ENCODE measurements at regions not wholly inside any gene's neighbourhood (a gene's known extent, or its start where the extent isn't known, plus 50 kb on each side); places are given as distances from the start of the nearest gene placed in this dataset.

GRCh38 chr6:79391480-79391879 is 145.8 kb downstream of the LCA5 start:
- H3K4me3 ChIP-seq (ENCODE audit: low read length), result no peak overlapping the region
- H3K9me3 ChIP-seq (replicated peaks; ENCODE audit: low read length), result no peaks in the 10 kb centered on the region
- no peak overlapping the region for H3K9ac ChIP-seq (ENCODE audit: low read depth, low read length)
- H3K4me1 ChIP-seq (ENCODE audit: control insufficient read depth, insufficient read depth, low read length), result peaks cover 9% of the 10 kb centered on the region
- H3K27me3 ChIP-seq (ENCODE audit: control insufficient read depth, insufficient read depth, low read length), result no peaks in the 10 kb centered on the region
- H3K36me3 ChIP-seq (ENCODE audit: insufficient read depth, low read length), result no peaks in the 10 kb centered on the region
- no peak overlapping the region for H3K4me2 ChIP-seq (ENCODE audit: low read length)

GRCh38 chr6:79385893-79386292 is 151.3 kb downstream of the LCA5 start:
- Histone ChIP-seq H3K4me2 (ENCODE audit: low read length) (peak overlapping the region; percentile 40), H3K9me3 (replicated peaks; ENCODE audit: low read length) (no peaks in the 10 kb centered on the region), H3K4me3 (ENCODE audit: low read length) (no peak overlapping the region), H3K9ac (ENCODE audit: low read depth, low read length) (peak overlapping the region; percentile 25), H3K27me3 (ENCODE audit: control insufficient read depth, insufficient read depth, low read length) (no peaks in the 10 kb centered on the region), H3K36me3 (ENCODE audit: insufficient read depth, low read length) (no peaks in the 10 kb centered on the region), H3K4me1 (ENCODE audit: control insufficient read depth, insufficient read depth, low read length) (peaks cover 31% of the 10 kb centered on the region)

GRCh38 chr6:79385333-79385732 is 150.9 kb upstream of the HMGN3 start:
- no peak overlapping the region for H3K4me3 ChIP-seq (ENCODE audit: low read length)
- no peaks in the 10 kb centered on the region for H3K9me3 ChIP-seq (replicated peaks; ENCODE audit: low read length)
- H3K36me3 ChIP-seq (ENCODE audit: insufficient read depth, low read length), result no peaks in the 10 kb centered on the region
- peak overlapping the region; percentile 25 for H3K9ac ChIP-seq (ENCODE audit: low read depth, low read length)
- peak overlapping the region; percentile 40 for H3K4me2 ChIP-seq (ENCODE audit: low read length)
- H3K27me3 ChIP-seq (ENCODE audit: control insufficient read depth, insufficient read depth, low read length), result no peaks in the 10 kb centered on the region
- peaks cover 31% of the 10 kb centered on the region for H3K4me1 ChIP-seq (ENCODE audit: control insufficient read depth, insufficient read depth, low read length)

GRCh38 chr6:79384845-79385244 is 150.4 kb upstream of the HMGN3 start:
- no peaks in the 10 kb centered on the region for H3K36me3 ChIP-seq (ENCODE audit: insufficient read depth, low read length)

GRCh38 chr6:79378957-79379356 is 144.5 kb upstream of the HMGN3 start:
- Histone ChIP-seq H3K27me3 (ENCODE audit: control insufficient read depth, insufficient read depth, low read length) (no peaks in the 10 kb centered on the region), H3K4me3 (ENCODE audit: low read length) (no peak overlapping the region), H3K4me1 (ENCODE audit: control insufficient read depth, insufficient read depth, low read length) (peaks cover 34% of the 10 kb centered on the region), H3K9ac (ENCODE audit: low read depth, low read length) (no peak overlapping the region), H3K36me3 (ENCODE audit: insufficient read depth, low read length) (no peaks in the 10 kb centered on the region), H3K4me2 (ENCODE audit: low read length) (no peak overlapping the region), H3K9me3 (replicated peaks; ENCODE audit: low read length) (no peaks in the 10 kb centered on the region)

More at GRCh38 chr6:79384845-79385244, 150.4 kb upstream of the HMGN3 start:
- Histone ChIP-seq H3K4me3 (ENCODE audit: low read length) (no peak overlapping the region), H3K4me1 (ENCODE audit: control insufficient read depth, insufficient read depth, low read length) (peaks cover 31% of the 10 kb centered on the region), H3K9ac (ENCODE audit: low read depth, low read length) (no peak overlapping the region), H3K27me3 (ENCODE audit: control insufficient read depth, insufficient read depth, low read length) (no peaks in the 10 kb centered on the region), H3K9me3 (replicated peaks; ENCODE audit: low read length) (no peaks in the 10 kb centered on the region), H3K4me2 (ENCODE audit: low read length) (peak overlapping the region; percentile 40)

- Histone ChIP-seq H3K4me2 (ENCODE audit: low read length) (peak overlapping the region; percentile 69), H3K36me3 (ENCODE audit: insufficient read depth, low read length) (no peaks in the 10 kb centered on the region), H3K27me3 (ENCODE audit: control insufficient read depth, insufficient read depth, low read length) (no peaks in the 10 kb centered on the region), H3K4me3 (ENCODE audit: low read length) (peak overlapping the region; percentile 42), H3K4me1 (ENCODE audit: control insufficient read depth, insufficient read depth, low read length) (peaks cover 34% of the 10 kb centered on the region), H3K9me3 (replicated peaks; ENCODE audit: low read length) (no peaks in the 10 kb centered on the region), H3K9ac (ENCODE audit: low read depth, low read length) (peak overlapping the region; percentile 39)
Measured at GRCh38 chr6:79377888-79378348, 143.4 kb upstream of the HMGN3 start.

- H3K9ac ChIP-seq (ENCODE audit: low read depth, low read length), result no peak overlapping the region
- no peaks in the 10 kb centered on the region for H3K36me3 ChIP-seq (ENCODE audit: insufficient read depth, low read length)
- H3K9me3 ChIP-seq (replicated peaks; ENCODE audit: low read length), result no peaks in the 10 kb centered on the region
- H3K4me2 ChIP-seq (ENCODE audit: low read length), result peak overlapping the region; percentile 69
- no peak overlapping the region for H3K4me3 ChIP-seq (ENCODE audit: low read length)
- peaks cover 34% of the 10 kb centered on the region for H3K4me1 ChIP-seq (ENCODE audit: control insufficient read depth, insufficient read depth, low read length)
- no peaks in the 10 kb centered on the region for H3K27me3 ChIP-seq (ENCODE audit: control insufficient read depth, insufficient read depth, low read length)
Measured at GRCh38 chr6:79377047-79377446, 142.6 kb upstream of the HMGN3 start.

- Histone ChIP-seq H3K9ac (ENCODE audit: low read depth, low read length) (no peak overlapping the region), H3K9me3 (replicated peaks; ENCODE audit: low read length) (no peaks in the 10 kb centered on the region), H3K4me2 (ENCODE audit: low read length) (no peak overlapping the region), H3K36me3 (ENCODE audit: insufficient read depth, low read length) (no peaks in the 10 kb centered on the region), H3K4me3 (ENCODE audit: low read length) (no peak overlapping the region), H3K27me3 (ENCODE audit: control insufficient read depth, insufficient read depth, low read length) (no peaks in the 10 kb centered on the region), H3K4me1 (ENCODE audit: control insufficient read depth, insufficient read depth, low read length) (peaks cover 34% of the 10 kb centered on the region)
Measured at GRCh38 chr6:79375635-79376337, 141.3 kb upstream of the HMGN3 start.

GRCh38 chr6:79374308-79374707 is 139.8 kb upstream of the HMGN3 start:
- no peaks in the 10 kb centered on the region for H3K36me3 ChIP-seq (ENCODE audit: insufficient read depth, low read length)
- no peaks in the 10 kb centered on the region for H3K27me3 ChIP-seq (ENCODE audit: control insufficient read depth, insufficient read depth, low read length)
- H3K4me1 ChIP-seq (ENCODE audit: control insufficient read depth, insufficient read depth, low read length), result peaks cover 34% of the 10 kb centered on the region
- no peak overlapping the region for H3K9ac ChIP-seq (ENCODE audit: low read depth, low read length)
- H3K4me2 ChIP-seq (ENCODE audit: low read length), result no peak overlapping the region
- H3K4me3 ChIP-seq (ENCODE audit: low read length), result no peak overlapping the region
- H3K9me3 ChIP-seq (replicated peaks; ENCODE audit: low read length), result no peaks in the 10 kb centered on the region

- no peaks in the 10 kb centered on the region for H3K9me3 ChIP-seq (replicated peaks; ENCODE audit: low read length)
- H3K27me3 ChIP-seq (ENCODE audit: control insufficient read depth, insufficient read depth, low read length), result no peaks in the 10 kb centered on the region
- no peak overlapping the region for H3K4me3 ChIP-seq (ENCODE audit: low read length)
- peaks cover 34% of the 10 kb centered on the region for H3K4me1 ChIP-seq (ENCODE audit: control insufficient read depth, insufficient read depth, low read length)
- no peak overlapping the region for H3K4me2 ChIP-seq (ENCODE audit: low read length)
- H3K36me3 ChIP-seq (ENCODE audit: insufficient read depth, low read length), result no peaks in the 10 kb centered on the region
- H3K9ac ChIP-seq (ENCODE audit: low read depth, low read length), result no peak overlapping the region
Measured at GRCh38 chr6:79373880-79374279, 139.4 kb upstream of the HMGN3 start.

- no peaks in the 10 kb centered on the region for H3K27me3 ChIP-seq (ENCODE audit: control insufficient read depth, insufficient read depth, low read length)
- no peak overlapping the region for H3K4me3 ChIP-seq (ENCODE audit: low read length)
- no peaks in the 10 kb centered on the region for H3K9me3 ChIP-seq (replicated peaks; ENCODE audit: low read length)
- H3K9ac ChIP-seq (ENCODE audit: low read depth, low read length), result no peak overlapping the region
- no peaks in the 10 kb centered on the region for H3K36me3 ChIP-seq (ENCODE audit: insufficient read depth, low read length)
- peaks cover 31% of the 10 kb centered on the region for H3K4me1 ChIP-seq (ENCODE audit: control insufficient read depth, insufficient read depth, low read length)
- H3K4me2 ChIP-seq (ENCODE audit: low read length), result no peak overlapping the region
Measured at GRCh38 chr6:79373246-79373645, 138.8 kb upstream of the HMGN3 start.

- Histone ChIP-seq H3K27me3 (ENCODE audit: control insufficient read depth, insufficient read depth, low read length) (no peaks in the 10 kb centered on the region), H3K4me2 (ENCODE audit: low read length) (no peak overlapping the region)
Measured at GRCh38 chr6:79372757-79373156, 138.3 kb upstream of the HMGN3 start.

More at GRCh38 chr6:79372757-79373156, 138.3 kb upstream of the HMGN3 start:
- Histone ChIP-seq H3K9me3 (replicated peaks; ENCODE audit: low read length) (no peaks in the 10 kb centered on the region), H3K4me1 (ENCODE audit: control insufficient read depth, insufficient read depth, low read length) (peaks cover 26% of the 10 kb centered on the region), H3K36me3 (ENCODE audit: insufficient read depth, low read length) (no peaks in the 10 kb centered on the region), H3K9ac (ENCODE audit: low read depth, low read length) (no peak overlapping the region), H3K4me3 (ENCODE audit: low read length) (no peak overlapping the region)
